ENCODE measurements at regions not wholly inside any gene's neighbourhood (a gene's known extent, or its start where the extent isn't known, plus 50 kb on each side); places are given as distances from the start of the nearest gene placed in this dataset.

DNA sequence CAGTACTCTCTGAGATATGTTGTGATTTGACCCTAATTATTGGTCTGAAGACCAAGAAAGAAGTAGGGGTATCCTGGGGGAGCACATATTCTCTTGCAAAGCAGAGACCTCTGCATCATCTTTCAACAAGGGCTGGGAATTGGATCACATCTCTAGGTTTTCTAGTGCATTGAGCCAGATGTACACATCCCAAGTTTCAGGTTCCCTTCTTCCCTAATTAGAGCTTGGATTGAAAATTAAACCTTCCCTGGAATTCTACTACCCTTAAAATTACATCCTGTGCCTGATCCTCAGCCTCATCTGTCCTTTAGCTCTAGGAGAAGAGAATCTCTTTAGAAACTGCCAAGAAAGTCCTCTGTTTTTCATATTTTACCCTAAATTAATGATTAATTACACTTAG lies 839.6 kb downstream of the SLC6A15 start:
- no peak for DNase-seq
- Histone ChIP-seq H3K79me1 (ENCODE audit: low read depth in 1 of 2, low read length in 2 of 2) (no peaks in the 10 kb centered on the region), H2BK20ac (ENCODE audit: low read depth, low read length) (no peak overlapping the region), H3K14ac (replicated peaks; ENCODE audit: low read depth, low read length) (no peak overlapping the region), H2BK120ac (ENCODE audit: low read depth, low read length) (no peak overlapping the region), H3K27me3 (ENCODE audit: control insufficient read depth, insufficient read depth, low read length) (no peaks in the 10 kb centered on the region), H3K4me2 (ENCODE audit: low read depth, low read length) (no peak overlapping the region), H3K4ac (ENCODE audit: low read depth, low read length) (no peak overlapping the region), H2AFZ (replicated peaks; ENCODE audit: low read length, poor library complexity) (no peak overlapping the region), H3K56ac (ENCODE audit: extremely low read depth, insufficient read depth, low read length) (no peak overlapping the region), H3K9me3 (ENCODE audit: control insufficient read depth, insufficient read depth, low read length) (no peaks in the 10 kb centered on the region), H4K91ac (ENCODE audit: insufficient read depth, low read depth, low read length) (no peak overlapping the region), H3K9ac (ENCODE audit: low read depth, low read length) (no peak overlapping the region), H4K5ac (ENCODE audit: low read depth, low read length) (no peak overlapping the region; the same call in 1 of the 2 replicates), H3K36me3 (ENCODE audit: control insufficient read depth, insufficient read depth, low read length) (no peaks in the 10 kb centered on the region), H2AK5ac (ENCODE audit: low read depth, low read length) (no peak overlapping the region), H2AK9ac (replicated peaks; ENCODE audit: low read depth, low read length, poor library complexity) (no peak overlapping the region), H4K8ac (ENCODE audit: low read depth in 2 of 2, low read length in 2 of 2) (no peak overlapping the region), H3K4me1 (ENCODE audit: control insufficient read depth, insufficient read depth, low read length) (peaks cover 2% of the 10 kb centered on the region), H3K27ac (ENCODE audit: insufficient read depth, low read length) (no peak overlapping the region), H2BK15ac (ENCODE audit: low read depth, low read length) (no peak overlapping the region), H4K20me1 (ENCODE audit: insufficient read depth, low read length) (no peaks in the 10 kb centered on the region), H2BK5ac (ENCODE audit: low read depth, low read length, poor library complexity, severe bottlenecking) (no peak overlapping the region), H3K9me1 (ENCODE audit: insufficient read depth, low read length) (no peaks in the 10 kb centered on the region), H3K18ac (ENCODE audit: low read depth, low read length) (no peak overlapping the region), H3K23ac (ENCODE audit: low read depth, low read length) (no peak overlapping the region), H3K4me3 (ENCODE audit: insufficient read depth, low read depth, low read length) (no peak overlapping the region)
- in situ Hi-C loops (cut with MboI; ENCODE audit: low sequenced_read_pairs): no loop called here
- ATAC-seq (ENCODE audit: low read depth): no peak
- BruUV-seq (replicated peaks): no TSS peak
- ChIA-PET POLR2A (ENCODE audit: unreplicated experiment) (no interaction called here), CTCF (no interaction called here)
- TF ChIP-seq POLR2A (IDR thresholded peaks at IDR 0.05; ENCODE audit: low read depth, low read length): no peak
- TF ChIP-seq CHD1 (IDR thresholded peaks at IDR 0.05; ENCODE audit: low read depth, low read length): no peak
- no peak for TF ChIP-seq MXI1 (IDR thresholded peaks at IDR 0.05; ENCODE audit: borderline replicate concordance, low read depth, low read length)
- TF ChIP-seq, protein P1, sequence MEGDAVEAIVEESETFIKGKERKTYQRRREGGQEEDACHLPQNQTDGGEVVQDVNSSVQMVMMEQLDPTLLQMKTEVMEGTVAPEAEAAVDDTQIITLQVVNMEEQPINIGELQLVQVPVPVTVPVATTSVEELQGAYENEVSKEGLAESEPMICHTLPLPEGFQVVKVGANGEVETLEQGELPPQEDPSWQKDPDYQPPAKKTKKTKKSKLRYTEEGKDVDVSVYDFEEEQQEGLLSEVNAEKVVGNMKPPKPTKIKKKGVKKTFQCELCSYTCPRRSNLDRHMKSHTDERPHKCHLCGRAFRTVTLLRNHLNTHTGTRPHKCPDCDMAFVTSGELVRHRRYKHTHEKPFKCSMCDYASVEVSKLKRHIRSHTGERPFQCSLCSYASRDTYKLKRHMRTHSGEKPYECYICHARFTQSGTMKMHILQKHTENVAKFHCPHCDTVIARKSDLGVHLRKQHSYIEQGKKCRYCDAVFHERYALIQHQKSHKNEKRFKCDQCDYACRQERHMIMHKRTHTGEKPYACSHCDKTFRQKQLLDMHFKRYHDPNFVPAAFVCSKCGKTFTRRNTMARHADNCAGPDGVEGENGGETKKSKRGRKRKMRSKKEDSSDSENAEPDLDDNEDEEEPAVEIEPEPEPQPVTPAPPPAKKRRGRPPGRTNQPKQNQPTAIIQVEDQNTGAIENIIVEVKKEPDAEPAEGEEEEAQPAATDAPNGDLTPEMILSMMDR (conservative IDR thresholded peaks at IDR 0.05; ENCODE audit: low read depth, low read length): no peak
- no peak for TF ChIP-seq SMC3 (IDR thresholded peaks at IDR 0.05; ENCODE audit: low read depth, low read length)
- TF ChIP-seq, protein P2, sequence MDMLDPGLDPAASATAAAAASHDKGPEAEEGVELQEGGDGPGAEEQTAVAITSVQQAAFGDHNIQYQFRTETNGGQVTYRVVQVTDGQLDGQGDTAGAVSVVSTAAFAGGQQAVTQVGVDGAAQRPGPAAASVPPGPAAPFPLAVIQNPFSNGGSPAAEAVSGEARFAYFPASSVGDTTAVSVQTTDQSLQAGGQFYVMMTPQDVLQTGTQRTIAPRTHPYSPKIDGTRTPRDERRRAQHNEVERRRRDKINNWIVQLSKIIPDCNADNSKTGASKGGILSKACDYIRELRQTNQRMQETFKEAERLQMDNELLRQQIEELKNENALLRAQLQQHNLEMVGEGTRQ (IDR thresholded peaks at IDR 0.05; ENCODE audit: low read depth, low read length): no peak
- intact Hi-C loops (cut with micrococcal nuclease): no loop called here
- dilution Hi-C loops (cut with HindIII; ENCODE audit: low sequenced_read_pairs, unreplicated experiment): no loop called here

Data from IMR-90 (cell line).